H9 (cell line): ENCODE measurements at regions not wholly inside any gene's neighbourhood (a gene's known extent, or its start where the extent isn't known, plus 50 kb on each side); places are given as distances from the start of the nearest gene placed in this dataset.

ENCODE experiments used
- DNase-seq: peaks from one replicate; pipeline ENCODE4 v3.0.0-alpha.2; 2017
- H2AFZ ChIP-seq: one replicate; pipeline ENCODE4 v1.6.1; 2013; ENCODE audit warnings: mild to moderate bottlenecking, low read length, control low read depth, moderate library complexity
- H2AK5ac ChIP-seq: 2 replicates; pipeline ENCODE4 v1.6.1; 2013; ENCODE audit warnings: low read length, control low read depth, mixed read lengths; ENCODE audit not compliant: insufficient read length
- H2BK120ac ChIP-seq: one replicate; pipeline ENCODE4 v1.6.1; 2013; ENCODE audit warnings: low read depth, mild to moderate bottlenecking, low read length, control low read depth, inconsistent platforms; ENCODE audit not compliant: poor library complexity, severe bottlenecking
- H2BK12ac ChIP-seq: 2 replicates; pipeline ENCODE4 v1.6.1; 2013; ENCODE audit warnings: low read length, control low read depth, mixed read lengths, low read depth; ENCODE audit not compliant: insufficient read length
- H2BK15ac ChIP-seq: 2 replicates; pipeline ENCODE4 v1.6.1; 2013; ENCODE audit warnings: low read depth, low read length, control low read depth
- H2BK20ac ChIP-seq: one replicate; pipeline ENCODE4 v1.6.1; 2013; ENCODE audit warnings: low read depth, mild to moderate bottlenecking, low read length, control low read depth, inconsistent platforms; ENCODE audit not compliant: poor library complexity, severe bottlenecking
- H2BK5ac ChIP-seq: 2 replicates; pipeline ENCODE4 v1.6.1; 2013; ENCODE audit warnings: low read length, control low read depth, mixed read lengths; ENCODE audit not compliant: insufficient read length
- H3K14ac ChIP-seq: 2 replicates; pipeline ENCODE4 v1.6.1; 2013; ENCODE audit warnings: low read length, control low read depth; ENCODE audit not compliant: insufficient read depth
- H3K18ac ChIP-seq: 2 replicates; pipeline ENCODE4 v1.6.1; 2013; ENCODE audit warnings: low read depth, mild to moderate bottlenecking, mixed read lengths, low read length, control low read depth; ENCODE audit not compliant: insufficient read length
- H3K23ac ChIP-seq: 2 replicates; pipeline ENCODE4 v1.6.1; 2013; ENCODE audit warnings: low read length, control low read depth, mixed read lengths, low read depth; ENCODE audit not compliant: insufficient read length
- H3K23me2 ChIP-seq: 2 replicates; pipeline ENCODE4 v1.6.1; 2013; ENCODE audit warnings: low read depth, mild to moderate bottlenecking, mixed read lengths, low read length, control low read depth; ENCODE audit not compliant: insufficient read length, poor library complexity, severe bottlenecking
- H3K27ac ChIP-seq: 2 replicates; pipeline ENCODE4 v1.5.1; 2013; ENCODE audit warnings: low read length, control low read depth, mixed read lengths, low read depth; ENCODE audit not compliant: insufficient read length
- H3K27me3 ChIP-seq: 2 replicates; pipeline ENCODE4 v1.6.1; 2013; ENCODE audit warnings: low read length, control low read depth, inconsistent platforms; ENCODE audit not compliant: insufficient read depth
- H3K4ac ChIP-seq: 2 replicates; pipeline ENCODE4 v1.6.1; 2013; ENCODE audit warnings: low read depth, mild to moderate bottlenecking, control low read depth, inconsistent platforms, low read length, moderate library complexity
- H3K4me1 ChIP-seq: 2 replicates; pipeline ENCODE4 v1.6.1; 2013; ENCODE audit warnings: low read length, control low read depth, inconsistent platforms; ENCODE audit not compliant: insufficient read depth
- H3K4me2 ChIP-seq: 2 replicates; pipeline ENCODE4 v1.6.1; 2013; ENCODE audit warnings: low read length, control low read depth, mixed read lengths; ENCODE audit not compliant: insufficient read length, insufficient read depth
- H3K56ac ChIP-seq: 2 replicates; pipeline ENCODE4 v1.6.1; 2013; ENCODE audit warnings: low read depth, mild to moderate bottlenecking, mixed read lengths, low read length, control low read depth; ENCODE audit not compliant: insufficient read length
- H3K79me1 ChIP-seq: 2 replicates; pipeline ENCODE4 v1.6.1; 2013; ENCODE audit warnings: low read depth, mild to moderate bottlenecking, moderate library complexity, low read length, control low read depth, inconsistent platforms; ENCODE audit not compliant: insufficient read depth, poor library complexity, severe bottlenecking
- H3K79me2 ChIP-seq: 2 replicates; pipeline ENCODE4 v1.6.1; 2013; ENCODE audit warnings: low read length, control low read depth, inconsistent platforms; ENCODE audit not compliant: insufficient read depth
- H3K9ac ChIP-seq: 2 replicates; pipeline ENCODE4 v1.6.1; 2013; ENCODE audit warnings: low read length, control low read depth, mixed read lengths; ENCODE audit not compliant: insufficient read length; ENCODE audit errors: extremely low read depth
- H3K9me3 ChIP-seq: one replicate; pipeline ENCODE4 v1.6.1; 2013; ENCODE audit warnings: low read depth, low read length, inconsistent platforms; ENCODE audit not compliant: control insufficient read depth
- H3T11ph ChIP-seq: one replicate; pipeline ENCODE4 v1.6.1; 2013; ENCODE audit warnings: mild to moderate bottlenecking, low read length, control low read depth, inconsistent platforms
- H4K20me1 ChIP-seq: one replicate; pipeline ENCODE4 v1.6.1; 2013; ENCODE audit not compliant: control insufficient read depth, insufficient read length, insufficient read depth
- H4K5ac ChIP-seq: 2 replicates; pipeline ENCODE4 v1.6.1; 2013; ENCODE audit warnings: low read depth, mild to moderate bottlenecking, mixed read lengths, low read length, control low read depth; ENCODE audit not compliant: insufficient read length
- H4K8ac ChIP-seq: replicated peaks from 2 replicates; pipeline ENCODE4 v1.6.1; 2013; ENCODE audit warnings: low read length, control low read depth, mixed read lengths, low read depth; ENCODE audit not compliant: insufficient read length
- H4K91ac ChIP-seq: 2 replicates; pipeline ENCODE4 v1.6.1; 2013; ENCODE audit warnings: low read depth, mild to moderate bottlenecking, moderate library complexity, mixed read lengths, low read length, control low read depth; ENCODE audit not compliant: insufficient read length
- H3K27ac Mint-ChIP-seq, 3 experiments: 2 replicates in 2 of 3; 3 replicates in 1 of 3; pipeline ENCODE4 v1.8.0; 2020 to 2021; ENCODE audit warnings: mixed read lengths in 3 of 3, mild to moderate bottlenecking in 1 of 3, moderate library complexity in 1 of 3
- H3K27me3 Mint-ChIP-seq: 2 replicates; pipeline ENCODE4 v1.8.0; 2021; ENCODE audit warnings: low read depth, mild to moderate bottlenecking, moderate library complexity, mixed read lengths
- H3K36me3 Mint-ChIP-seq, 3 experiments: 2 replicates in 2 of 3; 3 replicates in 1 of 3; pipeline ENCODE4 v1.8.0; 2020 to 2021; ENCODE audit warnings: low read depth in 3 of 3, mixed read lengths in 3 of 3; ENCODE audit not compliant: insufficient read depth in 1 of 3
- H3K4me1 Mint-ChIP-seq, 2 experiments: 2 replicates each; pipeline ENCODE4 v1.8.0; 2020; ENCODE audit warnings: mixed read lengths in 2 of 2
- H3K4me3 Mint-ChIP-seq, 2 experiments: 2 replicates in 1 of 2; 3 replicates in 1 of 2; pipeline ENCODE4 v1.8.0; 2020 to 2021; ENCODE audit warnings: mild to moderate bottlenecking in 2 of 2, mixed read lengths in 2 of 2, moderate library complexity in 1 of 2
- H3K9me3 Mint-ChIP-seq, 2 experiments: 2 replicates in 1 of 2; 3 replicates in 1 of 2; pipeline ENCODE4 v1.8.0; 2020; ENCODE audit warnings: mild to moderate bottlenecking in 2 of 2, mixed read lengths in 2 of 2, moderate library complexity in 1 of 2
- CTCF ChIP-seq: fragments of 200-600 bp; sonication (generic); conservative IDR thresholded peaks from 3 replicates; pipeline ENCODE4 v1.8.0; 2021; ENCODE audit warnings: antibody characterized with exemption, mild to moderate bottlenecking
- WGBS: extraction: QIAGEN DNeasy Blood & Tissue Kit; methylation state at CpG from one replicate; pipeline ENCODE4 v1.1.7; 2013; ENCODE audit warnings: missing lambda C conversion rate, low lambda C conversion rate, mixed read lengths; ENCODE audit not compliant: insufficient read length; ENCODE audit errors: extremely low coverage; 5-methylcytosine and 5-hydroxymethylcytosine counted together

- no peaks in the 10 kb centered on the region for H3K9me3 ChIP-seq
- H3K4me1 ChIP-seq, result peaks cover 6% of the 10 kb centered on the region; the same call in 1 of the 2 replicates
- H4K20me1 ChIP-seq, result no peaks in the 10 kb centered on the region
- H3K27ac ChIP-seq, result no peak overlapping the region
- no peak overlapping the region for H3K4ac ChIP-seq
- no peak overlapping the region for H3T11ph ChIP-seq
- no peak overlapping the region for H3K27ac Mint-ChIP-seq
- H3K14ac ChIP-seq, result no peak overlapping the region
- H2AK5ac ChIP-seq, result no peak overlapping the region
- no peak overlapping the region for H2BK120ac ChIP-seq
- no peak overlapping the region for H4K5ac ChIP-seq
- no peak overlapping the region for H3K4me2 ChIP-seq
- no peaks in the 10 kb centered on the region for H3K79me1 ChIP-seq
- H2AFZ ChIP-seq, result no peak overlapping the region
- peaks cover 7 to 20% (median 8%) of the 10 kb centered on the region in 3 experiments; a peak in 5 of 7 replicates for H3K36me3 Mint-ChIP-seq
- H3K27me3 ChIP-seq, result no peaks in the 10 kb centered on the region
- no peak overlapping the region for H3K18ac ChIP-seq
- no peak overlapping the region for H3K9ac ChIP-seq
- no peak for TF ChIP-seq CTCF
- H3K9me3 Mint-ChIP-seq, result peaks cover 20 to 23% of the 10 kb centered on the region in 2 experiments
- H4K8ac ChIP-seq, result no peak overlapping the region
- H3K27me3 Mint-ChIP-seq, result peaks cover 12% of the 10 kb centered on the region
- no CpG with 5 or more reads among the region's 2 CpGs for WGBS
- no peak overlapping the region for H2BK12ac ChIP-seq
- no peak overlapping the region for H3K4me3 Mint-ChIP-seq
- H3K23ac ChIP-seq, result no peak overlapping the region
- no peak overlapping the region for H2BK20ac ChIP-seq
- peaks cover 5% of the 10 kb centered on the region for H3K23me2 ChIP-seq
- no peak for DNase-seq
- H3K4me1 Mint-ChIP-seq, result peaks cover 10 to 16% of the 10 kb centered on the region in 2 experiments
- no peak overlapping the region for H2BK15ac ChIP-seq
- H4K91ac ChIP-seq, result no peak overlapping the region
- no peak overlapping the region for H2BK5ac ChIP-seq
- H3K56ac ChIP-seq, result no peak overlapping the region
- no peaks in the 10 kb centered on the region for H3K79me2 ChIP-seq
Measured at GRCh38 chr15:25930931-25931330, 67.8 kb upstream of the ATP10A start.
